Fibroblast of mammary gland (primary cell): ENCODE measurements at regions not wholly inside any gene's neighbourhood (a gene's known extent, or its start where the extent isn't known, plus 50 kb on each side); places are given as distances from the start of the nearest gene placed in this dataset.

ENCODE experiments used
- DNase-seq: peaks from one replicate; pipeline ENCODE4 v3.0.0-alpha.2; 2010; ENCODE audit warnings: low read depth
- H3K4me3 ChIP-seq: 2 replicates; pipeline ENCODE4 v1.5.1; 2011; ENCODE audit warnings: low read depth, mild to moderate bottlenecking, low read length, moderate library complexity; ENCODE audit not compliant: control insufficient read depth
- TF ChIP-seq, protein P1 (sequence below): conservative IDR thresholded peaks from 2 replicates; pipeline ENCODE4 v1.5.1; 2011; ENCODE audit warnings: low read depth, low read length, inconsistent platforms; ENCODE audit not compliant: control insufficient read depth, insufficient read depth

DNA sequence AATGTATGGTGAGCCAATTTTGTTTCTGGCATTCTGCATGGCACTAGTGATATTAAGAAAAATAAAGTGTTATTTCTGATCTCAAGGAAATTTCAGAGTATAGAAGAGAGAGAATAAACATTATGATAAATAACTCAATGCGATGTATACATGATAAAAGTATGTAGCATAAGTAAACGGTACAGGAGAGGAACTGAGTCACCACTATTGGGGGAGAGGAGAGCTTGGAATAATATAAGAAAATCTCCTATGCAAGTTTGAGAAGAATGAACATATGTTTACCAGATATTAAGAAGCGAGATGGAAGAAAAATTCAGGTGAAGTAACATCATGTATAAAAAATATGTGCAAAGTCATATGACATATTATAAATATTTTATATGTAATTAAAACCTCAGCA is 1230.3 kb upstream of the CITED2 start:
- no peak overlapping the region for H3K4me3 ChIP-seq
- TF ChIP-seq, protein P1, sequence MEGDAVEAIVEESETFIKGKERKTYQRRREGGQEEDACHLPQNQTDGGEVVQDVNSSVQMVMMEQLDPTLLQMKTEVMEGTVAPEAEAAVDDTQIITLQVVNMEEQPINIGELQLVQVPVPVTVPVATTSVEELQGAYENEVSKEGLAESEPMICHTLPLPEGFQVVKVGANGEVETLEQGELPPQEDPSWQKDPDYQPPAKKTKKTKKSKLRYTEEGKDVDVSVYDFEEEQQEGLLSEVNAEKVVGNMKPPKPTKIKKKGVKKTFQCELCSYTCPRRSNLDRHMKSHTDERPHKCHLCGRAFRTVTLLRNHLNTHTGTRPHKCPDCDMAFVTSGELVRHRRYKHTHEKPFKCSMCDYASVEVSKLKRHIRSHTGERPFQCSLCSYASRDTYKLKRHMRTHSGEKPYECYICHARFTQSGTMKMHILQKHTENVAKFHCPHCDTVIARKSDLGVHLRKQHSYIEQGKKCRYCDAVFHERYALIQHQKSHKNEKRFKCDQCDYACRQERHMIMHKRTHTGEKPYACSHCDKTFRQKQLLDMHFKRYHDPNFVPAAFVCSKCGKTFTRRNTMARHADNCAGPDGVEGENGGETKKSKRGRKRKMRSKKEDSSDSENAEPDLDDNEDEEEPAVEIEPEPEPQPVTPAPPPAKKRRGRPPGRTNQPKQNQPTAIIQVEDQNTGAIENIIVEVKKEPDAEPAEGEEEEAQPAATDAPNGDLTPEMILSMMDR: no peak
- no peak for DNase-seq

DNA sequence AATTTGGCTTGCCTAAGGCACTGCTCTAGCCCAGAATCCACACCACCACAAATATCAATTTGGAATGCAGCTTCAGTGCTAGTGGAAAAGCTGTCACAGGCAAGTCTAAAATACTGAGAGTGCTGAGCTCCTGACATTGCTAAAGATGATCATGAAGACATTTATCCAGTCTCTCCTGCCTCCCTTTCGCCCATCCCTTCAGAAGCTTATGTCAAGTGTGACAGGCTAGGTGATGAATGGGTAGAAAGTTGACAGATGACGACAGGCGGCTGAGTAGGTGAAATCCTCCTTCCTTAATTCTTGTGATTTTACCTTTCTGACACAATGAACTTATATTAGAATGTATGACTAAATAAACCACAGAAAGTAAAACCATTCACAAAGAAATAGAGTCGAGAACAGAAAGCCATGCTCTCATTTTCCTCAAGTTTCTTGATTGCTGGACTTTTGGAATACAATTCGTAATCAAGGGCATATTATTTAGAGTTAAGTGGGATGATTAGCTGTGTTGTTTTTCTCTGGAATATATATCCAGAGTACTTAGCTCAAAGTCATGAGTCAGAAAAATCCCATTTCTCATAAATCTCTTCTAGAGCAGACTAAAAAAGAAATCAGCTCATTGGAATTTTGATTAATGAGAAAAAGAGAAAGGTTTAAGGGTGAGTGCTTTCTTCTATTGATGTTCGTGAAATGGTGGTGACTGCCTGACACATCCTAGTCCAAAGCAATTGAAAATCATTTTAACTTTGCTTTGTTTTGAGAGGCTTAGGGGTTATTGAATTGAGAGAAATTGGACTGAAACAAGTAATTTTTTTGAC is 1228.2 kb upstream of the CITED2 start:
- no peak overlapping the region for H3K4me3 ChIP-seq
- DNase-seq: peak; percentile 27
- TF ChIP-seq, protein P1: no peak

DNA sequence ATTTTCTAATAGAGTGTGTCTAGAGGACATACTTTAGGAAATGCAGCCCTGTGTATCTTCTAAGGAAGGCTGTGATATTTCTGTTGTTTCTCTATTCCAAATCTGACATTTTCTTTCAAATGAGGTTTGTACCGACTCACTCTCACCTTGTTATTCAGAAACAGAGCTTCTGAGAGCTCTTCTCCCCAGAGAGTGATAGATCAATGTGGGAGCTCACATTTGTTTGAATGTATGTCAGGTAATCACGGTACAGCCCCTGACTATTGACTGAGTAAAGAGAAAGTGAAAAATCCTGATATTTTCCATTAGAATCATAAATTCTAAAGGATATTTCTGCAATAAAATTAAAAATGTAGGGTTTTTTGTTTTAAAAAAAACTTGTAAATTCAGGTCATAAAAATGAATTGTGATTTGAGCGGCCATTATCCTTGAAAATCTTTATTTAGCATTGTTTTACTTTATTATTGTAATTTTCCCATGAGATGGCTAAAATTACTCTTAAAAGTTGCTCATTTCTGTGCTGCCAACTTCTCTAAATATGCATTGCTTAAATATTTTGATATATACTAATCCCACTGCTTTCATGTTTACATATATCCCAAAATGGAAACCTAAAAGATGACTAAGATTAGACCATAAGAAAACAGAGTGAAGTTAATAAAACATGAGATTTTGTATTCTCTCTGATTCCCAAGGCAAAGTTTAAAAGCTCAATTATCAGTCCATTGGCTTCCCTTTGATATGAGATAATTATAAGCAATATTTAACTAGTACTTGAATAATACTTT is 1226.8 kb upstream of the CITED2 start:
- DNase-seq: peak; percentile 8
- H3K4me3 ChIP-seq: no peak overlapping the region
- TF ChIP-seq, protein P1: no peak

DNA sequence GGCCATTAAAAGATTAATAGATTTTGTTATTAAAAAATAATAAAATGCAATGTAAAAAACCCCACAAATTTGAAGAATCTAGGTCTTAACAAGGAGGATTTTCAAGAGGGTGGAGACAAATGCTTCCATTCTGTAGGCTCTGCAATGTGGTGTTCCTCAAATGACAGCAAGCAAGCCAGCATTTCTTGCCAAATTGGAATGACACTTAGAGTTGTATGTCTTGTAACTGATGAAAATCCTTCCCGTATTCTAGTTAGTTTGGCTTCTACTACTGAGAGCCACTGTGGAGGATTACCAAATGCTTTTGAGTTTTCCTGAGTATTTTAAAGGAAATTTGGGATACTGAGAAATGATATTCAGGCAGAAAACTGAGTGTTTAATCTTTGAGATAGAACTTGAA is 1225.5 kb upstream of the CITED2 start:
- H3K4me3 ChIP-seq: no peak overlapping the region
- DNase-seq: no peak
- TF ChIP-seq, protein P1: no peak

DNA sequence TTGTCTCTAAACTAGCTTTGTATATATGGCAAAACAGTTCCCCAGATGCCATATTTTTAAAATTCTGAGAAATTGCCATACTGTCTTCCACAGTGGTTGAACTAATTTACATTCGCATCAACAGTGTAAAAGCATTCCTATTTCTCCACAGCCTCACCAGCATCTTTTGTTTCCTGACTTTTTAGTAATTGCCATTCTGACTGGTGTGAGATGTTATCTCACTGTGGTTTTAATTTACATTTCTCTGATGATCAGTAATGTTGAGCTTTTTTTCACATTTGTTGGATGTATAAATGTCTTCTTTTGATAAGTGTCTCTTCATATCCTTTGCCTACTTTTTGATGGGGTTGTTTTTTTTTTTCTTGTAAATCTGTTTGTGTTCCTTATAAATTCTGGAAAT is 1222.7 kb upstream of the CITED2 start:
- no peak for DNase-seq
- TF ChIP-seq, protein P1: no peak

DNA sequence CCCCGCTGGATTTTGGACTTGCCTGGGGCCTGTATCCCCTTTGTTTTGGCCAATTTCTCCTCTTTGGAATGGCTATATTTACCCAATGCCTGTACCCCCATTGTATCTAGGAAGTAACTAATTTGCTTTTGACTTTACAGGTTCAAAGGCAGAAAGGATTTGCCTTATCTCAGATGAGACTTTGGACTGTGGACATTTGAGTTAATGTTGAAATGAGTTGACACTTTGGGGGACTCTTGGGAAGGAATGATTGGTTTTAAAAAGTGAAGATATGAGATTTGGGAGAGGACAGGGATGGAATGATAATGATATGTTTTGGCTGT is 1220.3 kb upstream of the CITED2 start:
- no peak for DNase-seq
- TF ChIP-seq, protein P1: no peak

More for the DNA sequence above, 1222.7 kb upstream of the CITED2 start:
- no peak overlapping the region for H3K4me3 ChIP-seq

More for the DNA sequence above, 1220.3 kb upstream of the CITED2 start:
- no peak overlapping the region for H3K4me3 ChIP-seq
